Stomach (tissue), 8 donors: ENCODE measurements at regions not wholly inside any gene's neighbourhood (a gene's known extent, or its start where the extent isn't known, plus 50 kb on each side); places are given as distances from the start of the nearest gene placed in this dataset.
"Not testable (repeated sequence)": the region's sequence is repeated elsewhere in the genome, so short reads cannot be mapped to it uniquely, and the experiment has no call there.

Source experiments
- DNase-seq, 2 donors: peaks; one replicate each; pipeline versions ENCODE4 v3.0.0 to v3.0.0-alpha.2; 2013 to 2019
- H3K27ac ChIP-seq, 5 donors: fragments of 200-600 bp in 4 of 5; sonication (generic) in 4 of 5; one replicate each; pipeline ENCODE4 v1.5.1; 2013 to 2019; ENCODE audit warnings: mild to moderate bottlenecking in 1 of 5, moderate library complexity in 1 of 5
- H3K27me3 ChIP-seq, 3 donors: fragments of 200-600 bp; sonication (generic); one replicate each; pipeline ENCODE4 v1.5.1; 2017 to 2019; ENCODE audit warnings: mixed run types in 1 of 3
- H3K36me3 ChIP-seq, 4 donors: fragments of 200-600 bp; sonication (generic); 1 replicate in 3 of 4; 2 replicates in 1 of 4; pipeline ENCODE4 v1.5.1; 2016 to 2019
- H3K4me1 ChIP-seq, 4 donors: fragments of 200-600 bp; sonication (generic); one replicate each; pipeline ENCODE4 v1.5.1; 2016 to 2019
- H3K4me3 ChIP-seq, 4 donors: fragments of 200-600 bp; sonication (generic) in 3 of 4; one replicate each; pipeline ENCODE4 v1.5.1; 2016 to 2019; ENCODE audit warnings: mild to moderate bottlenecking in 1 of 4
- H3K9me3 ChIP-seq, 4 donors: fragments of 200-600 bp; sonication (generic); one replicate each; pipeline ENCODE4 v1.5.1; 2016 to 2019
- WGBS, 5 donors: extraction: QIAGEN DNeasy Blood & Tissue Kit in 3 of 5; methylation state at CpG; one replicate each; pipeline versions ENCODE4 v1.1.5 to v1.1.7; 2013 to 2018; 5-methylcytosine and 5-hydroxymethylcytosine counted together
- intact Hi-C: fragments of 100-400 bp; cut with DNase I; formaldehyde crosslinking; loops from one replicate; pipeline ENCODE4 v1.15.1; 2023; ENCODE audit warnings: low total_unique reads
- donor health status: healthy with polysubstance abuse.
- donor health status: Bipolar disorder and iron deficiency.
- donor health status: healthy.

DNA sequence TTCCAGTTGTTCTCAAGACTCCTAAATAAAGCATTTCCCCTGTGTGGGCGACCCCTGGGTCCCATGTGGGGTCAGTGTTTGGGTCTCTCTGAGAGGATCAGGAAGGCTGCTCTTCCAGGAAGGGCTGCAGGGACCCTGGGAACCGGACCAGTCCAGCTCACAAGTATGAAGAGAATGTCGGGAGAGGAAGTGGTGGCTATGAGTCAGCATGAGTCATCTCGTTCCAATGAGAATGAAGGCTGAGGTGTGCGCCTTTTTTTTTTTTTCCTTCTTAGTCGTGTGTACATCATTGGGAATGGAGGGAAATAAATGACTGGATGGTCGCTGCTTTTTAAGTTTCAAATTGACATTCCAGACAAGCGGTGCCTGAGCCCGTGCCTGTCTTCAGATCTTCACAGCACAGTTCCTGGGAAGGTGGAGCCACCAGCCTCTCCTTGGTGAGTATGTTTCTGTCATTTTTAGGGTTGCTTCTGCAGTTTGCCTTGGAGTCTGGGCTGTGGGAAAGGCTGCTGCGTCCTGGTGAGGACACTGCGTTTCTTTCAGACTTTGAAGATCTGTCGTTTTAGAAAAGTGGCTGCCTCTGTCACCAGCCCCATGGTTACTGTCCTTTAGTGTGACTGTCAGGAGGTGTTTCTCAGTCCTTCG, 292.6 kb upstream of the PLGLB2 start:
- H3K36me3 ChIP-seq, intact Hi-C loops, DNase-seq: not testable (repeated sequence)

DNA sequence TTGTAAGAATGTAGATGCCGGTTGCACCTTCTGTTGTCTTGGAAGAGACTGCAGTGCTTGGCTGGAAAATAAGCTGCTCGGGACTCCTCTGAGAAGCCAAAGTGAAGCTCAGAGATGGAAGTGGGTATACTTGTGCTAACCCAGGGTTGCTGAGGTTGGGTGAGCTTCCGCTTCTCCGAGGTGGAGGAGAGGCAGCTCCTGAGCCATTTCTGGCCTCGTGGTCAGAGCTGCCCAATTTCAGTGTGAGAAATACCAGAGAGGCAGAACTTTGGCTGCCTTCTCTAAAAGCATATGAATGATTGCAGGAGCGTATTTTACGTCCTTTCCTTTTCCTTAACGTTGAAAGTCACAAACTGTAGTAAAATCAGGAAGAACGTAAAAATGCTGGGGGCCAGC, 292.0 kb upstream of the PLGLB2 start:
- Histone ChIP-seq H3K4me3 (peak overlapping the region; percentile 6 to 29 (median 25)), H3K27ac (peak overlapping the region; percentile 31 to 82 (median 78))
- WGBS, 5 donors, result 48 to 72% (median 61%) methylated on average over 3 to 5 of the region's 9 CpGs
- DNase-seq, H3K27me3 ChIP-seq, H3K9me3 ChIP-seq, intact Hi-C loops, H3K36me3 ChIP-seq, H3K4me1 ChIP-seq: not testable (repeated sequence)

More for the DNA sequence above, 292.6 kb upstream of the PLGLB2 start:
- not testable (repeated sequence) for H3K27me3 ChIP-seq, H3K4me1 ChIP-seq, H3K9me3 ChIP-seq
- Histone ChIP-seq H3K27ac (peak overlapping the region in 4 of 5 donors; percentile 67 to 82 (median 79)), H3K4me3 (peak overlapping the region; percentile 6 to 29 (median 25))
- 18 to 36% (median 30%) methylated on average over 4 to 11 of the region's 13 CpGs for WGBS, 5 donors

DNA sequence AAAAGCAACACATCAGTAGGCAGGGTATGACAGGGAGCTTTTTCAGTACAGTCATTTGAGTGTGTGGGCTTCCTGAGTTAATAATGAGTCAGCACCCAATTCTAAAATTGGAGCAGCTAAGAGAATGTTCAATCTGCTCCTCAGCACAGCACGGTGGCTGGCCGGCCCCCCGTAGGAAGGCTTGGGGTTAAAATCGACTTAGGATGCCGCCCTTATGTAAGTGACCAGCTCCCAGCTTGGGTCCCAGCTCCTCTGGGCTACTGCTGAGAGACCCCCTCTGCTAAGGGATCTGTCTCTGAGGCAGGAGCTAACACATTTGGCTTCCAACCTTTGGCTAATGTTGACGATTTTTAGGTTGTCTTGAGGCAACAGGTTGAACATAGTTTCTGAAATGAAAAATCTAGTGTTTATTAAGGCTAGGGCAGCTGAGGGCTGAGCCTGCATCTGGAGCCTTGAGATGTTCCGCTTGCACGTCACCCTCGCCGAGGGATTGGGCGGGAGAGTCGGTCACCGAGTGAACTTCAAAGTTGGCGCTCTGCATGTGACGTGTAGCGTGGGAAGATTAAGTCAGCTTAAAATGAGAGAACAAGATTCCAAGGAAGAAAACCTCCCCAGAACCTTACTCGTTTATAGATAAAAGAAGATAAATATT, 291.3 kb upstream of the PLGLB2 start:
- H3K27me3 ChIP-seq, H3K9me3 ChIP-seq, H3K4me1 ChIP-seq, intact Hi-C loops, H3K36me3 ChIP-seq: not testable (repeated sequence)
- WGBS, 5 donors, result 42 to 69% (median 65%) methylated on average over 6 to 10 of the region's 17 CpGs
- DNase-seq, result peak in 1 of 2 donors; percentile 13
- H3K27ac ChIP-seq, result peak overlapping the region in 4 of 5 donors; percentile 65 to 82 (median 79)
- H3K4me3 ChIP-seq, result peak overlapping the region in 3 of 4 donors; percentile 15 to 22 (median 21)

DNA sequence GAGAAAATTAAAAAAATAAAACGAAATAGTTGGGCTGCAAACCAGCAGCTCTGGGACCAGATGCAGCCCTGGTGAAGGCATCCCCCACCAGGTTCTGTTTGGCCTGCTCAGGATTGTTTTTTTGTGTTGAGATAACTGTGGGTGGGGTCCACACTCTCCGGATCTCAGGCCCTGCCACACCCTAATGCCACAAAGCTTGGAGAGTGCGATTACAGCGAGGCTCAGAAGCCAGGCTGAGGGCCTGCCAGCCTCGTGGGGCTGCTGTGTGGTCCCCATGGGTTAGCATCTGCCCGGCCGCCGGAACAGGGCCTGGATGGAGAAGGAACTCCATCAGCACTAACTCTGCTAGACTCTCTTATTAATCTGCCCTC, 290.8 kb upstream of the PLGLB2 start:
- DNase-seq, intact Hi-C loops: not testable (repeated sequence)
- WGBS, 5 donors, result 19 to 39% (median 33%) methylated on average over 3 of the region's 8 CpGs; no CpG with 5 or more reads in 2 of the 5 donors

DNA sequence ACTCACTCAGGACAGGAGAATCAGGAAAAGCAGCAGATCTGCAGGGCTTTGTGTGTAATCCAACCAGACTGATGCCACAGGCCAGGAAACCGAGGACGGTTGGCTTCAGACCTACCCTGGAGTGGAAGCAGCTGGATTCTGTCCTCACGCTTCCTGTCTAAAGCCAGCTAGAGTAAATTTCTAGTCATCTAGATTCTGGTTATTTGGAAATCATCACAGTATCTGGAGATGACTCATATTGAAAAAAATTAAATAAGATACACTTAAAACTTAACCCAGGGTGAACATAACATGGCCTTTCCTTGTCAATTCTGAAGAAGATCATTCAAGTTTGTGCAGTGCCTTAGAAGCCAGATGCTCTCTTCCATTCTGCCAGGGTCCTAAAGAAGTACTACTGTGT, 288.9 kb upstream of the PLGLB2 start:
- intact Hi-C loops, H3K9me3 ChIP-seq, H3K4me3 ChIP-seq, H3K4me1 ChIP-seq, DNase-seq, H3K36me3 ChIP-seq, H3K27me3 ChIP-seq: not testable (repeated sequence)
- no CpG with 5 or more reads among the region's 3 CpGs for WGBS, 5 donors
- H3K27ac ChIP-seq, result peak overlapping the region in 1 of 5 donors; percentile 31

More for the DNA sequence above, 290.8 kb upstream of the PLGLB2 start:
- not testable (repeated sequence) for H3K36me3 ChIP-seq, H3K4me1 ChIP-seq, H3K9me3 ChIP-seq, H3K4me3 ChIP-seq, H3K27me3 ChIP-seq
- H3K27ac ChIP-seq, result peak overlapping the region in 2 of 5 donors; percentile 43 to 65

DNA sequence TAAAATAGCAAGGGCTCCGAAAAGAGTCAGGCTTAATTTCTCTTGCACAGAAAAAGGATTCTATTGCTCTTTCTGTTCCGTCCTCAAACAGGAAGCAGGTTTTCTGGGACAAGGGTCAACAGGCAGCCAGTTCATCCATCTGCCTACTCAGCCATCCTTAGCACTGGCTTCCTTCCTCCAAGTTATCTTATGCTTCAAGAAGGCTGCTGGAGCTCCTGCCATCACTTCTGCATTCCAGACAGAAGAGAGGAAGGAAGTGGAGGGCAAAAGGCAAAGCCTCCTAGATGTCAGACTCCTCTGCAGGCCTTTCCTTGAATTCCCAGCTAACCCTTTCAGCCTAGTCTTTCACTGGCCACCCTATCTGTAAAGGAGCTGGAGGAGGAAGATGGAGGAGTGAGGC, 287.8 kb upstream of the PLGLB2 start:
- H3K4me1 ChIP-seq, H3K27me3 ChIP-seq, H3K36me3 ChIP-seq, H3K27ac ChIP-seq, H3K9me3 ChIP-seq, intact Hi-C loops, H3K4me3 ChIP-seq, DNase-seq: not testable (repeated sequence)
- WGBS, 5 donors, result 38 to 78% methylated on average over 1 of the region's 2 CpGs; no CpG with 5 or more reads in 3 of the 5 donors

DNA sequence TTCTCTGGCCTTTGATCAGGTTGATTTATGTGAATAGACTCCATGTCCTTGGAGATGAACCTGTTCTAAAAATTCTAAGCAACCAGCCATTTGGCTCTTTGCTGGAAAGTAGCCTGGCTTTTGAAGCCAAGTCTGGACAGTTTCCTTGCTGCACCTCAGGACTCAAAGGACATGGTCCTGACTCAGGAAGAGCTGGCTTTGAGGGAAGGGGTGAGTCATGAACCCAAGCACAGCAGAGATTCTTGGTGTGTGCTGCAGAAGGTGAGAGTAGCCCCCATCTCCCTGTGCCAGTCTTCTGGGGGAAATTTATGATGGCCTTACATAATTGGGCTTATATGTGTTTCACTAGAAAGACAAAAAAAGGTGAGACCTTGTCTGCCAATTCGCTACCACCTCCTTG, 287.2 kb upstream of the PLGLB2 start:
- WGBS, 5 donors, result no CpG with 5 or more reads among the region's 1 CpG
- H3K27me3 ChIP-seq, H3K27ac ChIP-seq, H3K36me3 ChIP-seq, H3K4me1 ChIP-seq, H3K9me3 ChIP-seq, intact Hi-C loops, H3K4me3 ChIP-seq, DNase-seq: not testable (repeated sequence)

DNA sequence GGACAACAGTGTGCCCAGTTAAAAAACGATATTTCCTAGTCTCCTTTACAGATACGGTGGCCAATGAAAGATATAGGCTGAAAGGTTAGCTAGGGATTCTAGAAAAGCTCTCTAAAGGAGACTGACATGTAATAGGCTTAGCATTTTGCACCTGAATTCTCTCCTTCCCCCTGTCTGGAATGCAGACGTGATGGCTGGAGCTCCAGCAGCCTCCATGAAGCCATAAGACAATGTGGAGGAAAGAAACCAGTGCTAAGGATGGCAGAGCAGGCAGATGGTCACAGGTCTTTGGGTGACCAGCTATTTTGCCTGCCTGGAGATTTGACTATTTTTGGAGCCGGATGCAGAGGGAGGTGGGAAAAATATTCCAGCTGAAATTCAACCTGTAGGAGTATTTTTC, 286.2 kb upstream of the PLGLB2 start:
- WGBS, 5 donors, result 76 to 96% (median 92%) methylated on average over 3 to 4 of the region's 4 CpGs
- H3K9me3 ChIP-seq, intact Hi-C loops, DNase-seq, H3K36me3 ChIP-seq, H3K27ac ChIP-seq, H3K27me3 ChIP-seq, H3K4me3 ChIP-seq, H3K4me1 ChIP-seq: not testable (repeated sequence)

DNA sequence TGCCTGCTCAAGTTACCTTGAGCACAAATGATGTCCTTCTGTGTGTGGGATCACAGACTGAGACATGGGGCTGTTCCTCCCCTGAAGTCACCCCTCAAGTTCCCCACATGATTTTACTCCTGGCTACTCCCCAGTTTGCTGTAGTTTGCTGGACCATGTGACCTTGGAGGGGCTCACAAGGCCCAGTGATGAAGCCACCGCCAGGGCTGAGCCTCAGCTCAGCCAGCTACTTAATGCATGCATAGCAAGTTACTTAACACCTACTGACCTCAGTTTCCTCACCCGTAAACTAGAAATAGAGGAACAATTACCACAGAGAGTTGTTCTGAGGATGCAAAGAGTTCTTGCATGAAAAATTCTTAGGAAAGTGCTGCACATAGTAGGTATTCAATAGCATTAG, 283.7 kb upstream of the PLGLB2 start:
- WGBS, 5 donors, result 58 to 84% (median 72%) methylated on average over 2 of the region's 2 CpGs; no CpG with 5 or more reads in 1 of the 5 donors
- DNase-seq, H3K27ac ChIP-seq, intact Hi-C loops, H3K4me3 ChIP-seq, H3K9me3 ChIP-seq, H3K27me3 ChIP-seq, H3K36me3 ChIP-seq: not testable (repeated sequence)
- H3K4me1 ChIP-seq, result peaks cover 0 to 11% (median 0%) of the 10 kb centered on the region in 4 donors

DNA sequence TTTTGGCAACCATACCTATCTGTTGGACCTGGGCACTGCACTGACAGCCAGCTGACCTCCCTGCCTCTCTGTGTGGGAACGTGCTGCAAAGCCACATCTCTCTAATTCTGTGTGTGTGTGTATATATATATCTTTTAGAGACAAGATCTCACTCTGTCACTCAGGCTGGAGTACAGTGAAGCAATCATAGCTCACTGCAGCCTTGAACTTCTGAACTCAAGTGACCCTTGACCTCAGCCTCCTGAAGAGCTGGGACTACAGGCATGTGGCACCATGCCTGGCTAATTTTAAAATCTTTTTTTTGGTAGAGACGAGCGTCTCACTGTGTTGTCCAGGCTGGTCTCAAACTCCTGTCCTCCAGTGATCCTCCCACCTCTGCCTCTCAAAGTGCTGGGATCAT, 282.2 kb upstream of the PLGLB2 start:
- intact Hi-C loops, result not testable (repeated sequence)
- WGBS, 5 donors, result 41 to 85% (median 56%) methylated on average over 1 to 2 of the region's 3 CpGs

More for the DNA sequence above, 282.2 kb upstream of the PLGLB2 start:
- H3K9me3 ChIP-seq, H3K36me3 ChIP-seq, H3K4me3 ChIP-seq, DNase-seq, H3K27ac ChIP-seq, H3K27me3 ChIP-seq: not testable (repeated sequence)
- peaks cover 0 to 11% (median 0%) of the 10 kb centered on the region in 4 donors for H3K4me1 ChIP-seq
